Suppressor macrophage (primary cell): ENCODE measurements at regions not wholly inside any gene's neighbourhood (a gene's known extent, or its start where the extent isn't known, plus 50 kb on each side); places are given as distances from the start of the nearest gene placed in this dataset.
"Not testable (repeated sequence)": the region's sequence is repeated elsewhere in the genome, so short reads cannot be mapped to it uniquely, and the experiment has no call there.

Experiments used
- DNase-seq, 4 experiments: peaks; one replicate each; pipeline ENCODE4 v3.0.0-alpha.2; 2020 to 2022

- no peak for DNase-seq
Measured at GRCh38 chr6:62819640-62820039, 391.6 kb upstream of the FKBP1C start.

GRCh38 chr6:62808565-62809293 is 402.5 kb upstream of the FKBP1C start:
- DNase-seq = no peak

DNA sequence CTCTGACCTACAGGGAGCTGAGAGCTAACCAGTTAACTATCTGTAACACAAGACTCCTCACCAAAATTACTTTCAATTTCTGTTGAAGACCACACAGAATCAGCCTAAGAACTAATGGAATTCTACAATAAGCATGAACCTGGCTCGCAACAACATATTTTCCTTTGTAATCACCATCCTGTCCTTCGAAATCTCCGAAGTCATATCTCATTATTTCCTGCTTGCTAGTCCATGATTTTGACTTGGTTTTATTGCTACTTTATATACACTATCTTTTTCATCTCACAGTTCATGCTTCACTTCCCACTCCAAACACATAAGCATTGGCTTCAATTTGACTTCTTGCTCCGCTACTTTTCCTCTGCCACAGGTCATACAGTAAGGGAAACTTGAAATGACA is 405.8 kb upstream of the FKBP1C start:
- DNase-seq = no peak

- DNase-seq = no peak
Measured at GRCh38 chr6:62803094-62803493, 408.2 kb upstream of the FKBP1C start.

- DNase-seq = no peak
Measured at GRCh38 chr6:62797190-62797589, 414.1 kb upstream of the FKBP1C start.

GRCh38 chr6:62775427-62776022 is 435.7 kb upstream of the FKBP1C start:
- peak; percentile 2 to 43 (median 30) for DNase-seq

DNA sequence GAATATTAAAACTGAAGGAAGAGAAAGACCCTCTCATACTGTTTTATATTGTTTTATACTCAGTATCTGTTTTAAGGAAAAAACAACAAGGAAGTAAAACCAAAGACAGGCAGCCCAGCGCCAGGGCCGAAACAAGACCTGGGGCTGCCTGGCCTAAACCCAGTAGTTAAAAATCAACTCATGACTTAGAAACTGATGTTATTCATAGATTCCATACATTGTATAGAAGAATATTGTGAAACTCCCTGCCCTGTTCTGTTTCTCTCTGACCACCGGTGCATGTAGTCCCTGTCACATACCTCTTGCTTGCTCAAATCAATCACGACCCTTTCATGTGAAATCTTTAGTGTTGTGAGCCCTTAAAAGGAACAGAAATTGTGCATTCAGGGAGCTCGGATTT is 445.1 kb upstream of the FKBP1C start:
- not testable (repeated sequence) for DNase-seq

GRCh38 chr6:62764841-62765240 is 446.4 kb upstream of the FKBP1C start:
- no peak for DNase-seq

DNA sequence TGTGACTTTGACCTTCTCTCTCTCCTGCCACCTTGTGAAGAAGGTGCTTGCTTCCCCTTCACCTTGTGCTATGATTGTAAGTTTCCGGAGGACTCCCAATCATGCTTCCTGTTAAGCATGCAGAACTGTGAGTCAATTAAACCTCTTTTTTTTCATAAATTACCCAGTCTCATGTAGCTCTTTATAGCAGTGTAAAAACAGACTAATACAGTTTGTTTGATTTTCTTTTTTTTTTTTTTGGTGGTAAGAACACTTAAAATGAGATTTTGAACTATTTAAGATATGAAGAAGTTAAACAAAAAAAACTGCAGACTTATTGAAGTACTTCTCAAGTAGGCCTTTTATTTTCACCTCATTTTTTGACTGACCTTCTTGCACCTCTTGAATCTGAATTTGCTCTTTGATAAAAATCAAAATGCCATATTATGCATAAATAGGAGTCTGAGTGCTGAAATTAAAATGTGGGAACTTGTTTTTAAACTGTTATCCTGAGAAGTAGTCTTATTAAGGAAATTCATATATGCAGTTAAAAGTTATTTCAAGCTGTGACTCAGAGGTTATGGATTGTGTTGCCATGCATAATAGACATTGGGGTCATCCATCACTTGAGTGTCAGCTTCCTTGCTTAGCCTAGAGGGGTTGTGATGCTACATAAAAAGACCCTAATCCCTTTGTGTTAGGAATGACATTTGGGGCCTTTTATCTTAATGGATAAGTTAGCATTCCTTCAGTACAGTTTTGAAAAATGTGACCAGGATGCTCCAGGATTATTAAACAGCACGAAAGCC is 447.9 kb upstream of the FKBP1C start:
- DNase-seq = no peak

DNA sequence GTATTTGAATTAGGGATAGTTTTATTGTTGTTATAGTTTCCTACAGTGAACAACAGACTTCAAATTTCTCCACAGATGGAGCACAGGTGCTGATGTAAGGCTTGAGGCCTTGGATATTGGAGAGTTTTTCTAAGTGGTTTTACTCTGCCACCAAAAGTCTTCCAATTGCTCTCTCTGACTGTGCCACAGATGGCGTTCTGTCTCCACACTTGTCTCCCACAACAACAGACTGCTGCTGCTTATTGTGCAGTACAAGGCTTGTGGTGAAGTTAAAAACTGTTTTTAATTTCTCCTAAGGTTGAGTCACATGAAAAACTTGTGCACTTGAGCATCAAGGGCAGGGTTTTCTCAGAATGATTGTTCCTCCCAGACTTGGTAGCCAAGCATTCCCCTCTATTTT is 460.9 kb upstream of the KHDRBS2 start:
- DNase-seq = no peak

GRCh38 chr6:62746161-62746560 is 460.1 kb upstream of the KHDRBS2 start:
- DNase-seq = no peak

GRCh38 chr6:62740596-62740995 is 454.6 kb upstream of the KHDRBS2 start:
- no peak for DNase-seq

DNA sequence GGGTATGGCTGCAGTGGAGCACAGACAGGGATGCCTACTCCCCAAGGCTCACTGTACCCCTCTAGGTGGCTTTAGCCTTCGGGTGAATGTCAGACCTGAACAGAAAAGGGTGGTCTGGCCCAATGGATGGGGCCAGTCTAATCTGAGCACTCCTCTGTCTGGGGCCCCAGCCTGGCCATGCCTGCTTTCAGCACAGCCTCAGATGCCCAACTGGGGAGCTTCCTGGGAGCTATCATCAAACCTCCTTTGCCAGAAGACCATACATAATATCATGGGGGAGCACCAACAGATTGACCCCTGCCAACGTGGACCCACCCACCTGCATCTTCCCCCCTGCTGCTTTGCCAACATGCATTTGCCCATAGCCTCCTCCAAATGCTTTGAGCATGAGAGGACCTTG is 454.1 kb upstream of the KHDRBS2 start:
- no peak for DNase-seq

GRCh38 chr6:62737792-62738191 is 451.8 kb upstream of the KHDRBS2 start:
- DNase-seq = no peak

DNA sequence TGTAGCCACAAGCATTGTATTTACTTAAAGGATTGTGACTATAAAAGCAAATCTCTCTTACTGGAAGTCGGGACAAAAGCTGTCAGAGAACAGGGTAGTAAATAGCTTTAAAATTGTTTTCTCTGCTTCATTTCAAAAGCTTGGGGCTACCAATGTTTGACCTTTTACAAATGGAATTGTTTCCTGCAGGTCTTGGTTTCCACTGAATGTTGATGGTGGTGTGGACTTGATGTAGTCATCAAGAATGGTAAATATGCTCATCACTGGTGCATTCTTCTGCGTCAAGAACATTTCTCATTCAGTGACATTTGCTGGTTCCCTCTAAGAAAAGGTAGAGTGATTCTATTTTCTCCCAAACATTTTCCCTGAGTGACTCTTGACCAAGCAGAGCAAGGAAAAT is 435.4 kb upstream of the KHDRBS2 start:
- DNase-seq = no peak

DNA sequence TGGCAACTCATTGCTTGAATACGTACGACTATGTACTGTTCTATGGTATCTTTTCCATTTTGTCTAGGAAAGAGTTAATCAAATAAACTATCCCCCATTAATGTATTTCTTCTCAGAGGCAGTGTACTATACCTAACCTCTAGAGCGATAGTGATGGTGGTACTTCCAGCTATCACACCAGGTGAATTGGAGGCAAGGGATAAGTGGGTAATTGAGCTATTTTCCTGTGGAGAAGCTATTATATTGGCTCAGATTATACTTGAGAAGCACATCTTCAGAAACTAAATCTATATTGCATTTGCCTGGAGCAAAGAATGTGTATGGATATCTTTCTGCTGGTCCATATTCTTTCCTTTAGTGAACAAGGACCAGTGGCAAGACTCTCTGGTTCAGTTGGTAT is 430.7 kb upstream of the KHDRBS2 start:
- no peak for DNase-seq

DNA sequence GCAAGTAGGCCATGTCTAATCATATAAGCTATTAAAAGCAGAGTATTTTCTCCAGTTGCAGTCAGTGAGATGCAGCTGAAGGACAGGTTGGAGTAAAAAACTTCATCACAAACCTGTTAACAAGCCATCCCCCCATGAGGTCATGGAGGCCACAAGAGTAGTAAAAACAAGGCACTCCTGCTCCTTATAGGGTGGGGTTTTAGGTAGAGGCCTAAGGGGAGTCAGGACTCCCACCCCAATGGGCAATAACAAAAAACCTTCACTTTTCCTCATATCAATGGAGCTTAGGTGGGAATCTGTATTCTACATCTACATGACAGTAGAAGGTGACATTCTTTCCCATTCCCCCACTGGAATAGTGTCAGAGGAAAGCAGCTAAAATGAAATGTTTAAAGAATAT is 428.1 kb upstream of the KHDRBS2 start:
- no peak for DNase-seq

DNA sequence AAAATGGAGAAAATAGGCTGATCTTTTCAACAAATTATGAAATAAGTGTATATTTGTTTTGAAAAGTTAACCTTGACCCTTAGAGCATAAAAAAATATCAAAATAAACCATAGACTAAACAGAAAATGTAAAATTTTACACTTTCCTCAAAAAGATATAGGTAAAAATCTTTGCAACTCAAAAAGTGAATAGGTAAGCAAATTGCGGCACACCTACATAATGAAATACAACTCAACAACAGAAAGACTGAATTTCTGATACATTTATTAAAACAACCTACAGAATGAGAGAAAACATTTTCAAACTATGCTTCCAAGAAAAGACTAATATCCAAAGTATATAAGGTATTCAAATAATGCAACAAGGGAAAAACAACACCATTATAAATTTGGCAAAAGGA is 425.7 kb upstream of the KHDRBS2 start:
- DNase-seq = no peak

DNA sequence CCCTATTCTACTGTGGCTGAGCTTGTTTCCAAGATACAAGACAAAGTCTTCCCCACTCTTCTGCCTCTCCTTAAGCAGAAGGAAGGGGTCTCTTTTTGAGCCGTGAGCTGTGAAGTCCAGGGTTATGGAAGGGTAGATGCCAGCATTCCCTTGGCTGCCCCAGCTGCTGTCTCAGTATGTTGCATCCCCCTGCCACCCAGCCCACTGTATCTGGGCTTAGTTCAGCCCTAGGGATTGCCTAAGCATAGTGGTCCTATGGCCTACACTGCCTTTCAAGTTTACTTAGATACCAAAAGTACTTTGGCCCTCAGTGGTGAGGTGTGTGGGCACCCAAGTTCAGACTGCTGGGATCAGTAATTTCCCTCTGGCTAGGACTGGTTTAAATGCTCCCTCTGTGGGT is 421.9 kb upstream of the KHDRBS2 start:
- DNase-seq = no peak

- no peak for DNase-seq
Measured at GRCh38 chr6:62707156-62707555, 421.1 kb upstream of the KHDRBS2 start.

DNA sequence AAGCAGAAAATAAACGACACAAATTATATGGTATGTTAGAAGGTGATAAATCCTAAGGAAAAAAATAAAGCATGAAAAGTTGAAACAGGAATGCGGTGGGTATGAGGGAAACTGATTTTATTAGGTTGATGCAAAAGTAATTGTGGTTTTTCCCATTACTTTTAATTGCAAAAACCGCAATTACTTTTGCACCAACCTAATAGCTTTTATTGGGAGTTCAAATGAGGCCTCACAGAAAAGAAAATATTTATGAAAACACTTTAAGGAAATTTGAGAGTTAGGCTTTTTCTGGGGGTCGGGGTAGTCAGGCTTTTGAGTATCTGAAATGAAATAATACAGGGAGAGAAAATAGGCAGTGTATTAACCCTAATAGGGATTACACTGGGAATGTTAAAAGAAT is 397.0 kb upstream of the KHDRBS2 start:
- no peak for DNase-seq

DNA sequence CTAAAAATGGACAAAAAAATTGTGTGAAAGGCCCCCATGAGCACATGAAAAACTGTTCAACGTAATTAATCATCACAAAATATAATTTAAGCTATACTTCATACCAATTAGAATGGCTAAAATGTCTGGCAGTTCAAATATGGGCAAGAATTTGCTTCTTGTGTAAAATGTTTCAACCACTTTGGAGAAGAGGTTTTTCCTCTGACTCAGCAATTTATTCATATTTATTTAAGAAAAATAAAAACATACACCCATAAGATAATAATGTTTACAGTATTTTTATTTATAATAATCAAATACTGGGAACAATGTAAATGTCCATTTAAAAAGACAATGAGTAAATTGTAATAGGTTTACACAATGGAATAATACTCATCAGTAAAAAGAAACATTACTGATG is 395.1 kb upstream of the KHDRBS2 start:
- DNase-seq = no peak

DNA sequence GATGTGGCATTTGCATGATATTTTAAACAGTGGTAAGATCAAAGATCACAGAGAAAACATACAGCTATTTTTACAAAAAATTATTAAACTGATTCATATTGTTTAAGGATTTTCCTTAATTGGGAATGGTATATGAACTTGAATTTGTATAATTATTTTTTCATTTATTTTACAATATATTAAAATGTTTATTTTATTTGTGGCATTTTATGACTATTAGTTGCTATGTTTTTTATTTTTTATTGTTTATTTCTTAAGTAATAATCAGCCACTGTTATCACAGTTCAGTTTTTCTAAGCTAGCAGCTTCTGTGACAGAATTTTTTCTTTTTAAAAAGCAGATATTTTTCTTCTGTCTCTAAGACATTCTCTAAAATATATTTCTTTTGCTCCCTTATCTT is 387.0 kb upstream of the KHDRBS2 start:
- DNase-seq = no peak
